GM19467 (cell line): ENCODE measurements at regions not wholly inside any gene's neighbourhood (a gene's known extent, or its start where the extent isn't known, plus 50 kb on each side); places are given as distances from the start of the nearest gene placed in this dataset.
"Not testable (repeated sequence)": the region's sequence is repeated elsewhere in the genome, so short reads cannot be mapped to it uniquely, and the experiment has no call there.

Experiments
- ATAC-seq: cut with Tn5 transposase; IDR thresholded peaks from one replicate; pipeline ENCODE4 v1.9.1; 2021; ENCODE audit warnings: mild to moderate bottlenecking, moderate library complexity; ENCODE audit not compliant: unreplicated experiment

DNA sequence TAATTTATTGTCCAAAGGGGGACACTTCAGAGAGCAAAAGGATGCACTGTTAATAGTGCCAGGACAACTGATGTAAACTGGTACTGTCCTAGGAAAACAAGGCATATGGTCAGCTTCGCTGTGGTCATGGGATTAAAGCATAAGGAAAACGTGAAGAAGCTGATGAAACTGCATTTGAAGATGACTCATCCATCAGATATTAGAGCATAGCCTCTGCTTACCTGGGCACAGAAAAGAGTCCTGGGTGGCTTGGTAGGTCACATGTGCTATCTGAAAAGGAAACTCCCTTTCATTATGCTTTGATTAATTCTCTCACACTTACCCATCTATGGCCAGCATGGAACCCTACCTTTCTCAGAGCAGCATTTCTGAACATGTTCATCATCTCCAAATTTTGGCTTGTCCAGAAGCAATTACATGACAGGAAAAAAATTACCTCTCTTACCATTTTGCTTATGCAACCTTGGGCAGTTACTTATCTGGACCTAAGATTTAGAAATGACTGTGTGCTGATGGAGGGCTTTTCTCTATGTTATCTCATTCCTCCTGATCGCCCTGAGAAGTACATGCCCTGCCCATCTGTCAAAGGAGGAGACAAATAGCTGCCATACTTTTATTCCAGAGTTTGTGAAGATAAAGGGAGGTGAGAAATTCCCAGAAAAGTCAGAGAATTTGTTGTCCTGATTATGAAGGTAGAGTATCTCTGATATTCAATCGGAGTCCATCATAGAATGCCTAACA, 275.3 kb upstream of the SLC14A2 start:
- ATAC-seq = no peak

- no peak for ATAC-seq
Observed at GRCh38 chr18:45340884-45341283, 274.4 kb upstream of the SLC14A2 start.

GRCh38 chr18:45341454-45341853, 273.8 kb upstream of the SLC14A2 start:
- ATAC-seq = no peak

- no peak for ATAC-seq
Observed at GRCh38 chr18:45342166-45342565, 273.1 kb upstream of the SLC14A2 start.

DNA sequence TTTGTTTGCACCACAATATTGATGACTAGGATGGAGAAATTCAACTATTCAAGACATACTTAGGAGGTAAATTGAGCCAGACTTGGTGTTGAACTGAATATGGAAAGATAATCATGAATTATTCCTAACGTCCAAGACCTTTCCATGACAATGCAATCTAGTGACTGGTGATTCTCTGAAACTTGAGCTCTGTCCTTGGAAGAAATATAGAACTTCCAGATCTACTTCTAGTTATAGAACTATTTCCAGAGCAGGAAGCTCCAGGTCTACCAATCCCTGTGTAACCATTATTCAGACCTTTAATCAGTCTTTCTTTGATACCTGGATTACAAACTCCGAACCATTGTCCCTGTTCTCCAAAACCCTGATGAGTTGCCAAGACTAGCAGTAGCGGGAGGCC, 272.6 kb upstream of the SLC14A2 start:
- ATAC-seq = no peak

DNA sequence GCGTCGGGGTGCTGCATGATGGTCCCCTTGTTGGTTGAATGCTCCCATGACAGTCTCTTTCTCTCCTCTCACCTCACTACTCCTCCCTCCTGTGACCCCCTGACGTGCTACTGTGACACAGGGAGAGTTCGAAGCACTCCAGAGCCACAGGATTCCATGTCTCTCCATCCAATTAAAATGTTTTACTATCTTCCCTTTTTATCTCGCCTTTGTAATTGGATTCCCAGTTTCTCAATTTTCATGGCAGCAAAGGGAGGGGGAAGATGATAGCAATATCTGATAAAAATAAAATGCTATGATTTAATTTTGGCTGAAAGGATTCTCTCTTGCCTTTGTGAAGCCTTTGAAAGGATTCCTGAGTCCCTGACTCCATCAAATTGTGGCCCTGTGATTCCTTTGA, 271.9 kb upstream of the SLC14A2 start:
- ATAC-seq = no peak

- ATAC-seq = not testable (repeated sequence)
Observed at GRCh38 chr18:45344680-45345079, 270.6 kb upstream of the SLC14A2 start.

GRCh38 chr18:45349019-45349418, 266.3 kb upstream of the SLC14A2 start:
- ATAC-seq = no peak

DNA sequence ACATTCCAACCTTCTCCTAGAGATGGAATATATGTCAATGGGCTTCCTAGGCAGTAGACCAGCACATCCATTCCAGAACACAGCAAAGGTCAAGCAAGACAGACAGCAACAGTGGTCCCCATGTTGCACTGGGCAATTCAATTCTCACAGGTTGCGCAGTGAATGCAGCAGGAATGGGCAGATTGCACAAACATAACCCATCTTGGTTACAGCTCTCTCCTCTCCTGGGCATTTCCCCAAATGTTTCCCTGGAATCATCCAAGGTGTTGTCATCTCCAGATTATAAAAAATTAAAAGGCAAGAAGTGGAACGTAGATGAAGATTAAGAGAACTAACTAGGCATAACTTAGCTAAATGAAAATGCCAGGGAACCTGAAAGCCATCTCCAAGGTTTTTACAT, 265.8 kb upstream of the SLC14A2 start:
- ATAC-seq = no peak

DNA sequence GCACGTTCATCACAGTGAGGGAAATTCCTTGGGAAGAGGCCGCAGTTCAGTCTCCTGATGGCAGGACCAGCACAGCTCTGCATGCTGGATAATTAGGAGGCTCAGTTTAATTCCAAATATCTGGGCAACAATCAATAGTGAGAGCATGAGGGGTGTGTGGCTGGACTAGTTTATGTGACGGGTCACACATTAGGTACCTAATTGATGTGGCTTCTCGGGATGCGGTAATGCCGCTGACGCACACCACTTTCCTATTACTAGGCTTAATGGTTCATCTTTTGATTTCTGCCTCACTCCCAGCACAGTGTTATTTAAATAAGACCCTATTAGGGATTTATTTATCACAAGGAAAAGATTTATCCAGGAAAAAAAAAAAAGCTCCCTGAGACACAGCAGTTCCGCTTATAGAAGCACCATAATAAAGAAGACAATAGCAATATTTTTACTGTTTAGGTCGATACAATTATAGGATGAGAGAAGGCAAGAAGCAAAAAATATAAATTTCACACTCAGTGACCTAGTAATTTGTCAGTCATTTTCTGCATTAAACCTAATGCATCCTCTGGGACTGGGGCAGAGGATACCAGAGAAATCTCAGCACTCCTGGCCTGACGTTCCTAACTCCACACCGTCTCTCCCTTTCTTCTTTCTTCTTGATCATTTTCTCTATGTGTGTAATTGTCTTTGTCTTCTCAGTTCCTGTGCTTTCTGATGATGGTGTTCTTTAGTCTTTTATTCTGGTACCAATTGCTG, 264.7 kb upstream of the SLC14A2 start:
- ATAC-seq = no peak

- no peak for ATAC-seq
Observed at GRCh38 chr18:45352874-45353273, 262.4 kb upstream of the SLC14A2 start.

GRCh38 chr18:45353530-45353929, 261.7 kb upstream of the SLC14A2 start:
- no peak for ATAC-seq

DNA sequence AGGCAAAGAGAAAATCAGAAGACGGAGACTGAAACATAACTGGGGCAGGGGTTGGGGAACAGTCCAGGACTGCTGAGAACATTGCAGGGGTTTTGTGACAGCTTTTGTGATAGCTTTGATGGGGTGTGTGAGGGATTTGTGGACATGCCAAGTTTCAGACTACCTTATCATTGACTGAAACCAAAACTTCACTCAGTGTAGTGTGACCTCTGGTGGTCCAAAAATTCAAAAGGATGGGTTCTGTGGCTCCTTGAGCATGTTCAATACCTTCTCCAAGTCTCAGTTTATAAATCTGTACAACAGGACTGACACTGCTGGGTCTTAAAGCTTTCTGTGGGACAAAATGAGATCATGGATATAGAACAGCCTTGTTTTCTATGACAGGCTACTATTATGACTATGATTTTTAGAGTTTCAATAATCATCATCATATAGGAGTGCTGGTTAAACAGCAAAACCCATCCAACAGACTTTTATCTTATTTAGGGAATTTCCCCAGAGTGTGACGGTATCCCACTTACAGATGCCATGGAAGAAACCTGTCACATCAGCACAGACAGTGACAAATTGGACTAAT, 259.2 kb upstream of the SLC14A2 start:
- no peak for ATAC-seq

- ATAC-seq = no peak
Observed at GRCh38 chr18:45357686-45358470, 257.4 kb upstream of the SLC14A2 start.

- ATAC-seq = no peak
Observed at GRCh38 chr18:45359275-45360009, 255.8 kb upstream of the SLC14A2 start.

GRCh38 chr18:45361125-45361851, 254.0 kb upstream of the SLC14A2 start:
- ATAC-seq = no peak

- ATAC-seq = no peak
Observed at GRCh38 chr18:45363196-45363595, 252.1 kb upstream of the SLC14A2 start.

GRCh38 chr18:45365835-45366234, 249.4 kb upstream of the SLC14A2 start:
- no peak for ATAC-seq

DNA sequence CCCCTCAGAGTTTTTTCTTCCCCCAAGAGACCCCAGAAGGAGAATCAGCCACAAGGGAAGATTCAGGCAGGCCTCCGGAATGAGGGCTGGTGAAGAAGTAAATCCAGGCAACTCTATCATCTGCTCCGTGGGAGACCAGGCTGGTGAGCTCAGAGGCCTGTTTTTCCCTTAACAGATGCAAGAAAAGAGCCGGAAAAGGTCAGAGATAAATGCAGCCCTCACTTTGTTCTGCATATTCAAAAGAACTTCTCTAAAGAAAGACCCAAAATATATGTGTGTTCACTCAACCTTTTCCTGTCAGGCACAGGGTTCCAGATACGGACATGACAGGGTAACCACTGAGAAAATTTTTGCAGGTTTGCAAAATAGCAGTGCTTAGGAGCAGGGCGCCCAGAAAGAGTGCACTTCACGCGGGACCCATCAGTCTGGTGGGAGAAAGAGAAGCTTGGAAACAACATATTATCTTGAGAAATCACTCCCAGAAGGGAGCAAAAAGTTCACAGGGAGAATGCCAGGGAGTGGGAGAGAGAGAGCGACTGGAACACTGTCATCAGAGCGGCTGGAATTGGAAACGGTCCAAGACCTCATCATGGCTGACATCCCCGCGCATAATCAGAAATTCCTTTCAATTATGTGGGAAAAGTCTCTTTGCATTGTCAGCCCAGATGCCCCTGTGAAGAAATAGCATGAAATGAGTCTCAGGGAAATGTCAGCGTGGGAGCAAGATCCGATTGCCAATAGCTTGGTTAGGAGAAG, 244.8 kb upstream of the SLC14A2 start:
- ATAC-seq = no peak
